Colonic mucosa (tissue), 4 donors: ENCODE measurements at regions not wholly inside any gene's neighbourhood (a gene's known extent, or its start where the extent isn't known, plus 50 kb on each side); places are given as distances from the start of the nearest gene placed in this dataset.

Source experiments
- DNase-seq: peaks from one replicate; pipeline ENCODE4 v3.0.0-alpha.2; 2020
- H3K27ac ChIP-seq: fragments of 200-600 bp; one replicate; pipeline ENCODE4 v1.8.0; 2021
- H3K27me3 ChIP-seq: fragments of 200-600 bp; one replicate; pipeline ENCODE4 v1.8.0; 2021
- H3K36me3 ChIP-seq: fragments of 200-600 bp; one replicate; pipeline ENCODE4 v1.8.0; 2021
- H3K4me1 ChIP-seq: fragments of 200-600 bp; one replicate; pipeline ENCODE4 v1.8.0; 2021; ENCODE audit warnings: mild to moderate bottlenecking
- H3K4me3 ChIP-seq: fragments of 200-600 bp; one replicate; pipeline ENCODE4 v1.8.0; 2021
- H3K9ac ChIP-seq, 2 donors: one replicate each; pipeline ENCODE4 v1.7.0; 2013; ENCODE audit warnings: control low read depth in 2 of 2, low read depth in 2 of 2, low read length in 2 of 2
- H3K9me3 ChIP-seq: fragments of 200-600 bp; one replicate; pipeline ENCODE4 v1.8.0; 2021
- intact Hi-C: fragments of 100-400 bp; cut with DNase I; formaldehyde crosslinking; loops from one replicate; pipeline ENCODE4 v1.14.1; 2022
- TF ChIP-seq, protein P1 (sequence below): fragments of 200-600 bp; IDR thresholded peaks from one replicate; pipeline ENCODE4 v1.8.0; 2022; ENCODE audit warnings: antibody characterized with exemption, mild to moderate bottlenecking
- donor health status: healthy.
- donor health status: DM: no; HTN: no; CAD: no.
- donor health status: DM: no; HTN: no; CAD: no.

DNA sequence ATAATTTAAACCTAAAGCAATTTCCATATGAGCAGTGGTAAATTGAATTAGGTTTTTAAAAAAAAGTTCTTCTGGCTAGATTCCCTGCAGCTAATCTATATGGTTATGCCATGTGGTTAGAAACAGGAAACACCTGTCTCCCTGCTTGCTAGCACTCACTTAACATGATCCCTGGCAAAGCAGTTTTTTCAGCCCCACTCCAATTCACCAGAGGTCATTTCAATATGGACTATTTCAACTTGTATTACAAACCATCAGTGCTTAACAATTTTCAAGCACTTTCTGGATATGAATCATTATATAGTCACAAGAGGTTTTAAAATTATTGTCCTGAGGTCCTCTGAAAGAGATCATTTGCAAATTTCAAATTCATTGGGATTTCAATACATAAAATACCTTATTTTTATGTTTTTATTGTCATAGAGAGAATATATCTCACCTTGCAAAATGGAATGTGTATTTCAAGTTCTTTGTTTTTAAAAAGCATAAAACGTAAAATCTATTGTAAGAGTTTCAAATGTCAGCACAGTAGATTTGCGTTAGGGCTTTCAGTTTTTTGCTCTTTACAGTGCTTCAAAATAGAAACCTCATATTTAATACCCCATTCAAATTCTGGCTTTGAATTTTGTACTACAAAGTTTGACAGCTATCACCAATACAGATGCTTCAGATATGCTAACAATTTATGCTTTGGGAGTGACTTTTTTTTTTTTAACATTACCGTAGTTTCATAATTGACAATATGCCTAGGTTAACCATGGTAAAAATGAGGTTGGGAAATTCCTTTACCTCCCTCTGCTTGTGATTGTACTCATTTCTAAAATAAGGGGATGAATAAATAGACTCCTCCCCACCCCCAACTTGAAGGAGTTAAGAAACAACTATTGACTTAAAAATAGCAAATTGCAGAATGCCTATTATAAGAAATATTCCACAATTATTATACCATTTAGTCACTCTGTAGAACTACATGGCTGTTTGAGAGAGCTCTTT, 117.5 kb upstream of the HGF start:
- H3K36me3 ChIP-seq: no peaks in the 10 kb centered on the region

GRCh38 chr7:81886211-81886764, 116.4 kb upstream of the HGF start:
- no peaks in the 10 kb centered on the region for H3K9me3 ChIP-seq
- H3K9ac ChIP-seq: no peak overlapping the region
- no peaks in the 10 kb centered on the region for H3K27me3 ChIP-seq
- no peak overlapping the region for H3K4me3 ChIP-seq
- intact Hi-C loops: no loop called here
- H3K27ac ChIP-seq: no peak overlapping the region
- TF ChIP-seq, protein P1, sequence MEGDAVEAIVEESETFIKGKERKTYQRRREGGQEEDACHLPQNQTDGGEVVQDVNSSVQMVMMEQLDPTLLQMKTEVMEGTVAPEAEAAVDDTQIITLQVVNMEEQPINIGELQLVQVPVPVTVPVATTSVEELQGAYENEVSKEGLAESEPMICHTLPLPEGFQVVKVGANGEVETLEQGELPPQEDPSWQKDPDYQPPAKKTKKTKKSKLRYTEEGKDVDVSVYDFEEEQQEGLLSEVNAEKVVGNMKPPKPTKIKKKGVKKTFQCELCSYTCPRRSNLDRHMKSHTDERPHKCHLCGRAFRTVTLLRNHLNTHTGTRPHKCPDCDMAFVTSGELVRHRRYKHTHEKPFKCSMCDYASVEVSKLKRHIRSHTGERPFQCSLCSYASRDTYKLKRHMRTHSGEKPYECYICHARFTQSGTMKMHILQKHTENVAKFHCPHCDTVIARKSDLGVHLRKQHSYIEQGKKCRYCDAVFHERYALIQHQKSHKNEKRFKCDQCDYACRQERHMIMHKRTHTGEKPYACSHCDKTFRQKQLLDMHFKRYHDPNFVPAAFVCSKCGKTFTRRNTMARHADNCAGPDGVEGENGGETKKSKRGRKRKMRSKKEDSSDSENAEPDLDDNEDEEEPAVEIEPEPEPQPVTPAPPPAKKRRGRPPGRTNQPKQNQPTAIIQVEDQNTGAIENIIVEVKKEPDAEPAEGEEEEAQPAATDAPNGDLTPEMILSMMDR: no peak
- no peaks in the 10 kb centered on the region for H3K4me1 ChIP-seq
- no peaks in the 10 kb centered on the region for H3K36me3 ChIP-seq
- DNase-seq: no peak

More for the DNA sequence above, 117.5 kb upstream of the HGF start:
- no peak overlapping the region for H3K27ac ChIP-seq
- H3K9me3 ChIP-seq: no peaks in the 10 kb centered on the region
- H3K4me1 ChIP-seq: no peaks in the 10 kb centered on the region
- no peak for DNase-seq
- no peak overlapping the region for H3K4me3 ChIP-seq
- intact Hi-C loops: no loop called here
- TF ChIP-seq, protein P1: no peak
- no peak overlapping the region for H3K9ac ChIP-seq
- no peaks in the 10 kb centered on the region for H3K27me3 ChIP-seq

DNA sequence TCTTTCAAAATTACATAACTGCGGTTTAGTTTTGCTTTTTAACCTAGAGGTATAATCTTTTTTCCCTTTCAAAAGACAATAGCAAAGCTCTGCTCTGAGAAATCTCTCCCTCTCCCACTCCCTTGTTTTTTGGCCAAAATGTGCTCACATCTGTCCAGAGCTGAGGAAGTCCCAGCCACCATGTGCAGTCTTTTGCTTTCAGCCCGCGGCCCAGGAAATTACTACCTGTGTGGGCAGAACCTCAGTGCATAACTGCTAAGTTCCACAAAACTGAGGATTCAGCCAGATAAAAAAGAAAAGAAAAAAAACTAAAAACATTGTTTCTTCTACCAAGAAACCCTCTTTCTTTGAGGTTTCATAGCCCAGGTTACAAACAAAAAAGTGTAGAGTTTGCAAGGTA, 115.0 kb upstream of the HGF start:
- H3K4me3 ChIP-seq: no peak overlapping the region
- no peaks in the 10 kb centered on the region for H3K4me1 ChIP-seq
- no peak overlapping the region for H3K27ac ChIP-seq
- H3K9ac ChIP-seq: no peak overlapping the region
- no peaks in the 10 kb centered on the region for H3K36me3 ChIP-seq
- no peak for DNase-seq
- H3K27me3 ChIP-seq: no peaks in the 10 kb centered on the region
- TF ChIP-seq, protein P1: no peak
- no peaks in the 10 kb centered on the region for H3K9me3 ChIP-seq
- intact Hi-C loops: no loop called here

GRCh38 chr7:81883801-81884393, 114.0 kb upstream of the HGF start:
- TF ChIP-seq, protein P1: no peak
- Histone ChIP-seq H3K27me3 (no peaks in the 10 kb centered on the region), H3K9ac (no peak overlapping the region), H3K9me3 (no peaks in the 10 kb centered on the region), H3K4me3 (no peak overlapping the region), H3K27ac (no peak overlapping the region), H3K36me3 (no peaks in the 10 kb centered on the region), H3K4me1 (no peaks in the 10 kb centered on the region)
- DNase-seq: no peak
- intact Hi-C loops: no loop called here

- Histone ChIP-seq H3K27ac (no peak overlapping the region), H3K9me3 (no peaks in the 10 kb centered on the region), H3K9ac (no peak overlapping the region), H3K4me3 (no peak overlapping the region), H3K27me3 (no peaks in the 10 kb centered on the region), H3K4me1 (no peaks in the 10 kb centered on the region), H3K36me3 (no peaks in the 10 kb centered on the region)
- intact Hi-C loops: no loop called here
- TF ChIP-seq, protein P1: no peak
- no peak for DNase-seq
Observed at GRCh38 chr7:81882086-81882485, 112.2 kb upstream of the HGF start.
